Liver (tissue), 8 donors: ENCODE measurements at regions not wholly inside any gene's neighbourhood (a gene's known extent, or its start where the extent isn't known, plus 50 kb on each side); places are given as distances from the start of the nearest gene placed in this dataset.

ENCODE experiments used
- DNase-seq: peaks from one replicate; pipeline ENCODE4 v3.0.0-alpha.2; 2017; ENCODE audit warnings: low spot score
- H3K27ac ChIP-seq, 2 donors: one replicate each; pipeline ENCODE4 v1.7.0; 2013; ENCODE audit warnings: inconsistent platforms in 2 of 2, low read length in 2 of 2, control low read depth in 1 of 2, low read depth in 1 of 2, mild to moderate bottlenecking in 1 of 2
- H3K27me3 ChIP-seq, 4 donors: one replicate each; pipeline versions ENCODE4 v1.6.1 to v1.7.0; 2013; ENCODE audit warnings: low read length in 3 of 4, inconsistent platforms in 1 of 4, mild to moderate bottlenecking in 1 of 4, moderate library complexity in 1 of 4; ENCODE audit not compliant: control insufficient read depth in 4 of 4, insufficient read depth in 4 of 4
- H3K36me3 ChIP-seq, 4 donors: one replicate each; pipeline versions ENCODE4 v1.6.1 to v1.7.0; 2013; ENCODE audit warnings: low read length in 3 of 4, mild to moderate bottlenecking in 3 of 4, low read depth in 1 of 4, moderate library complexity in 1 of 4; ENCODE audit not compliant: control insufficient read depth in 4 of 4, insufficient read depth in 3 of 4
- H3K4me1 ChIP-seq, 4 donors: one replicate each; pipeline versions ENCODE4 v1.6.1 to v1.7.0; 2013; ENCODE audit warnings: low read length in 3 of 4, mild to moderate bottlenecking in 3 of 4, moderate library complexity in 1 of 4; ENCODE audit not compliant: control insufficient read depth in 4 of 4, insufficient read depth in 4 of 4
- H3K4me3 ChIP-seq, 3 donors: one replicate each; pipeline versions ENCODE4 v1.6.1 to v1.7.0; 2013; ENCODE audit warnings: low read length in 3 of 3, control low read depth in 1 of 3, low read depth in 1 of 3, mild to moderate bottlenecking in 1 of 3
- H3K9ac ChIP-seq, 2 donors: one replicate each; pipeline ENCODE4 v1.7.0; 2013; ENCODE audit warnings: low read length in 2 of 2, mild to moderate bottlenecking in 2 of 2, moderate library complexity in 2 of 2, control low read depth in 1 of 2, low read depth in 1 of 2
- H3K9me3 ChIP-seq, 4 donors: one replicate each; pipeline versions ENCODE4 v1.6.1 to v1.7.0; 2013; ENCODE audit warnings: low read length in 3 of 4; ENCODE audit not compliant: control insufficient read depth in 4 of 4
- EGR1 ChIP-seq, 2 donors: IDR thresholded peaks; 2 replicates each; pipeline ENCODE4 v1.6.1; 2016 to 2018; ENCODE audit warnings: antibody characterized with exemption in 2 of 2, low read depth in 2 of 2
- FOXA2 ChIP-seq: IDR thresholded peaks from 2 replicates; pipeline ENCODE4 v1.6.1; 2016; ENCODE audit warnings: antibody characterized with exemption
- GABPA ChIP-seq, 2 donors: IDR thresholded peaks in 1 of 2; conservative IDR thresholded peaks in 1 of 2; 2 replicates each; pipeline ENCODE4 v1.6.1; 2016; ENCODE audit warnings: antibody characterized with exemption in 2 of 2, mild to moderate bottlenecking in 1 of 2, moderate library complexity in 1 of 2
- HNF4G ChIP-seq: IDR thresholded peaks from 2 replicates; pipeline ENCODE4 v1.6.1; 2016; ENCODE audit warnings: antibody characterized with exemption
- JUND ChIP-seq, 2 donors: IDR thresholded peaks; 2 replicates each; pipeline ENCODE4 v1.6.1; 2016; ENCODE audit warnings: antibody characterized with exemption in 2 of 2
- NR2F2 ChIP-seq: IDR thresholded peaks from 2 replicates; pipeline ENCODE4 v1.6.1; 2016; ENCODE audit warnings: antibody characterized with exemption
- RAD21 ChIP-seq, 2 donors: IDR thresholded peaks; 2 replicates each; pipeline ENCODE4 v1.6.1; 2016; ENCODE audit warnings: antibody characterized with exemption in 2 of 2, mild to moderate bottlenecking in 2 of 2
- SP1 ChIP-seq: IDR thresholded peaks from 2 replicates; pipeline ENCODE4 v1.6.1; 2018; ENCODE audit warnings: antibody characterized with exemption, mild to moderate bottlenecking
- TAF1 ChIP-seq: conservative IDR thresholded peaks from 2 replicates; pipeline ENCODE4 v1.6.1; 2016; ENCODE audit warnings: antibody characterized with exemption, mild to moderate bottlenecking
- WGBS: extraction: QIAGEN DNeasy Blood & Tissue Kit; methylation state at CpG from one replicate; pipeline ENCODE4 v1.1.7; 2013; 5-methylcytosine and 5-hydroxymethylcytosine counted together
- TF ChIP-seq, protein P1 (sequence below): IDR thresholded peaks from 2 replicates; pipeline ENCODE4 v1.6.1; 2016; ENCODE audit warnings: antibody characterized with exemption
- TF ChIP-seq, protein P2 (sequence below): IDR thresholded peaks from 2 replicates; pipeline ENCODE4 v1.6.1; 2016; ENCODE audit warnings: antibody characterized with exemption, mild to moderate bottlenecking
- TF ChIP-seq, protein P3 (sequence below): fragments of 150-350 bp; IDR thresholded peaks from 2 replicates; pipeline ENCODE4 v1.5.1; 2017; ENCODE audit warnings: improper control_type of control experiment, low read depth, low read length; ENCODE audit not compliant: missing input control
- donor health status: healthy.
- donor health status: healthy.
- donor health status: healthy.
- donor health status: healthy.
- donor health status: healthy.

DNA sequence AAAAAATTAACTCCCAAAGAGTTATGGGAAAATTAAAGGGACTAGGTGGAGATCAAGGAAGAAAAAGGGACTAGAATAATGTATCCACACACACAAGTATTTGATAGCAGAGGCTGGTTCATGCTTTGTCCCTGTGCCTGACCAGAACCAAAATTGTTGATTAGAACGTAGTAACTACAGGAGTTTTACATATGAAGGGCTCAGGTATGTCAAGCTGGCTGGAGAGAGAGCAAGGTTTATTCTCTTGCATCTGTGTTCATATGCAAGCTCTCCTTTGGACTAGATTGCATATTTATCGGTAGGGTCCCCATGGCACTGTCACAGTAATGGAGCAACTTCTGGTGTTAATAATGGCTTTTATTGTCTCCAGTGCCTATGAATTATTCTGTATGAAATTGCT lies 239.9 kb upstream of the TRPM3 start:
- no peak for DNase-seq
- Histone ChIP-seq H3K9me3 (no peaks in the 10 kb centered on the region), H3K4me1 (no peaks in the 10 kb centered on the region), H3K27me3 (no peaks in the 10 kb centered on the region), H3K9ac (no peak overlapping the region), H3K4me3 (no peak overlapping the region), H3K36me3 (no peaks in the 10 kb centered on the region), H3K27ac (no peak overlapping the region)
- WGBS, result 86% methylated on average over 2 of the region's 2 CpGs
- TF ChIP-seq HNF4G (no peak), SP1 (no peak), TAF1 (no peak), NR2F2 (no peak)

DNA sequence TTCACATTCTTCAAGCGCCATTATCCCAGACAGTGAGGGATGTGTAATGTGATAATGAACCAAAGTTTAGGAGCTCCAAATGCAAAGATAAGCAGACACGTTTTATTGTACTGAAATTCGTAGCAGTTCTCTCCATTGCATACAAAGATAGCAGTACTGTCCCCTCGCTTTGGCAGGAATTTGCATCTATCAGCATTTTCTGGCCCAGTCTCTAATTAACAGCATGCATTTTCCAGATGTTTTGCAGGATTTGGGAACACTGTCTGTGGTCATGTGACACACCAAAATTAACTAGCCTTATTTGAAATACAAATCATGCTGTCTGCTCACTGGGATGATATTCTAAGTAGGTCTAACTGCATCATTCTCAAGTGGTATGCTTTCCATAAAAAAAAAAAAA lies 235.9 kb upstream of the TRPM3 start:
- DNase-seq, result no peak
- Histone ChIP-seq H3K36me3 (no peaks in the 10 kb centered on the region), H3K9ac (no peak overlapping the region), H3K27ac (no peak overlapping the region), H3K9me3 (no peaks in the 10 kb centered on the region), H3K4me1 (no peaks in the 10 kb centered on the region), H3K27me3 (no peaks in the 10 kb centered on the region), H3K4me3 (no peak overlapping the region)
- TF ChIP-seq, protein P1, sequence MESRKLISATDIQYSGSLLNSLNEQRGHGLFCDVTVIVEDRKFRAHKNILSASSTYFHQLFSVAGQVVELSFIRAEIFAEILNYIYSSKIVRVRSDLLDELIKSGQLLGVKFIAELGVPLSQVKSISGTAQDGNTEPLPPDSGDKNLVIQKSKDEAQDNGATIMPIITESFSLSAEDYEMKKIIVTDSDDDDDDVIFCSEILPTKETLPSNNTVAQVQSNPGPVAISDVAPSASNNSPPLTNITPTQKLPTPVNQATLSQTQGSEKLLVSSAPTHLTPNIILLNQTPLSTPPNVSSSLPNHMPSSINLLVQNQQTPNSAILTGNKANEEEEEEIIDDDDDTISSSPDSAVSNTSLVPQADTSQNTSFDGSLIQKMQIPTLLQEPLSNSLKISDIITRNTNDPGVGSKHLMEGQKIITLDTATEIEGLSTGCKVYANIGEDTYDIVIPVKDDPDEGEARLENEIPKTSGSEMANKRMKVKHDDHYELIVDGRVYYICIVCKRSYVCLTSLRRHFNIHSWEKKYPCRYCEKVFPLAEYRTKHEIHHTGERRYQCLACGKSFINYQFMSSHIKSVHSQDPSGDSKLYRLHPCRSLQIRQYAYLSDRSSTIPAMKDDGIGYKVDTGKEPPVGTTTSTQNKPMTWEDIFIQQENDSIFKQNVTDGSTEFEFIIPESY, result no peak
- TF ChIP-seq, protein P2, sequence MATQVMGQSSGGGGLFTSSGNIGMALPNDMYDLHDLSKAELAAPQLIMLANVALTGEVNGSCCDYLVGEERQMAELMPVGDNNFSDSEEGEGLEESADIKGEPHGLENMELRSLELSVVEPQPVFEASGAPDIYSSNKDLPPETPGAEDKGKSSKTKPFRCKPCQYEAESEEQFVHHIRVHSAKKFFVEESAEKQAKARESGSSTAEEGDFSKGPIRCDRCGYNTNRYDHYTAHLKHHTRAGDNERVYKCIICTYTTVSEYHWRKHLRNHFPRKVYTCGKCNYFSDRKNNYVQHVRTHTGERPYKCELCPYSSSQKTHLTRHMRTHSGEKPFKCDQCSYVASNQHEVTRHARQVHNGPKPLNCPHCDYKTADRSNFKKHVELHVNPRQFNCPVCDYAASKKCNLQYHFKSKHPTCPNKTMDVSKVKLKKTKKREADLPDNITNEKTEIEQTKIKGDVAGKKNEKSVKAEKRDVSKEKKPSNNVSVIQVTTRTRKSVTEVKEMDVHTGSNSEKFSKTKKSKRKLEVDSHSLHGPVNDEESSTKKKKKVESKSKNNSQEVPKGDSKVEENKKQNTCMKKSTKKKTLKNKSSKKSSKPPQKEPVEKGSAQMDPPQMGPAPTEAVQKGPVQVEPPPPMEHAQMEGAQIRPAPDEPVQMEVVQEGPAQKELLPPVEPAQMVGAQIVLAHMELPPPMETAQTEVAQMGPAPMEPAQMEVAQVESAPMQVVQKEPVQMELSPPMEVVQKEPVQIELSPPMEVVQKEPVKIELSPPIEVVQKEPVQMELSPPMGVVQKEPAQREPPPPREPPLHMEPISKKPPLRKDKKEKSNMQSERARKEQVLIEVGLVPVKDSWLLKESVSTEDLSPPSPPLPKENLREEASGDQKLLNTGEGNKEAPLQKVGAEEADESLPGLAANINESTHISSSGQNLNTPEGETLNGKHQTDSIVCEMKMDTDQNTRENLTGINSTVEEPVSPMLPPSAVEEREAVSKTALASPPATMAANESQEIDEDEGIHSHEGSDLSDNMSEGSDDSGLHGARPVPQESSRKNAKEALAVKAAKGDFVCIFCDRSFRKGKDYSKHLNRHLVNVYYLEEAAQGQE, result no peak
- no peak for TF ChIP-seq FOXA2
- no peak for TF ChIP-seq NR2F2
- TF ChIP-seq RAD21 (IDR thresholded peaks at IDR 0.05), result no peak
- no peak for TF ChIP-seq EGR1 (IDR thresholded peaks at IDR 0.05; ENCODE audit: low read depth in 2 of 2)
- no peak for TF ChIP-seq TAF1
- no peak for TF ChIP-seq GABPA (IDR thresholded peaks at IDR 0.05 in 1 of 2, conservative IDR thresholded peaks at IDR 0.05 in 1 of 2)
- TF ChIP-seq, protein P3, sequence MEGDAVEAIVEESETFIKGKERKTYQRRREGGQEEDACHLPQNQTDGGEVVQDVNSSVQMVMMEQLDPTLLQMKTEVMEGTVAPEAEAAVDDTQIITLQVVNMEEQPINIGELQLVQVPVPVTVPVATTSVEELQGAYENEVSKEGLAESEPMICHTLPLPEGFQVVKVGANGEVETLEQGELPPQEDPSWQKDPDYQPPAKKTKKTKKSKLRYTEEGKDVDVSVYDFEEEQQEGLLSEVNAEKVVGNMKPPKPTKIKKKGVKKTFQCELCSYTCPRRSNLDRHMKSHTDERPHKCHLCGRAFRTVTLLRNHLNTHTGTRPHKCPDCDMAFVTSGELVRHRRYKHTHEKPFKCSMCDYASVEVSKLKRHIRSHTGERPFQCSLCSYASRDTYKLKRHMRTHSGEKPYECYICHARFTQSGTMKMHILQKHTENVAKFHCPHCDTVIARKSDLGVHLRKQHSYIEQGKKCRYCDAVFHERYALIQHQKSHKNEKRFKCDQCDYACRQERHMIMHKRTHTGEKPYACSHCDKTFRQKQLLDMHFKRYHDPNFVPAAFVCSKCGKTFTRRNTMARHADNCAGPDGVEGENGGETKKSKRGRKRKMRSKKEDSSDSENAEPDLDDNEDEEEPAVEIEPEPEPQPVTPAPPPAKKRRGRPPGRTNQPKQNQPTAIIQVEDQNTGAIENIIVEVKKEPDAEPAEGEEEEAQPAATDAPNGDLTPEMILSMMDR, result no peak
- TF ChIP-seq JUND (IDR thresholded peaks at IDR 0.05), result no peak
- 59% methylated on average over 4 of the region's 4 CpGs for WGBS
